HG03442 (cell line): ENCODE measurements at regions not wholly inside any gene's neighbourhood (a gene's known extent, or its start where the extent isn't known, plus 50 kb on each side); places are given as distances from the start of the nearest gene placed in this dataset.

ENCODE experiments used
- ATAC-seq: cut with Tn5 transposase; IDR thresholded peaks from one replicate; pipeline ENCODE4 v1.9.1; 2021; ENCODE audit warnings: mild to moderate bottlenecking, moderate library complexity; ENCODE audit not compliant: unreplicated experiment

- ATAC-seq: no peak
Observed at GRCh38 chr4:66097218-66097617, 426.9 kb upstream of the EPHA5 start.

DNA sequence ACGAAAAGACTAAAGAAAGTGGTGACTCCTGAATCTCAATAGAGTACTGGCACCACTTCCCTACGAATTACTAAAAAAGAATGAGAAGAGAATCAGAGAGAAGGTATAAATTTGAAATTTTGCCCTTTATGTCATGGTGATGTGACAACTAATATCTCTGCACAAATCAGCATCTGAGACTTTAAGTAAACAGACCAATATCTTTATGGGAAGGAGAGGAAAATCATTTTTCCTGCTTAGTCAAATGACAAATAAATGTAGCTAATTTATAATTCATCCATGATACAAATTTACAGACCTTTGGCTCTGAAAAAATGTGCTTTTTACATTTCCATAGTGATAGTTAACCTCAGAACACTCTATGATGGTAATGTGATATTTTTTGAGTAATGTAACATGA, 424.8 kb upstream of the EPHA5 start:
- ATAC-seq: no peak

DNA sequence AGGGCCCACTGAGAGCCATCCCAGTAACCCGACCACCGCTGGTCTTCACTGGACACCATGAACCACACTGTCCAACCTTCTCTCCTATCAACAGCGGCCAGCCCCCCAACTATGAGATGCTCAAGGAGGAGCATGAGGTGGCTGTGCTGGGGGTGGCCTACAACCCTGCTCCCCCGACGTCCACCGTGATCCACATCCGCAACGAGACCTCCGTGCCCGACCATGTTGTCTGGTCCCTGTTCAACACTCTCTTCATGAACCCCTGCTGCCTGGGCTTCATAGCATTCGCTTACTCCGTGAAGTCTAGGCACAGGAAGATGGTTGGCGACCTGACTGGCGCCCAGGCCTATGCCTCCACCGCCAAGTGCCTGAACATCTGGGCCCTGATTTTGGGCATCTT, 423.8 kb upstream of the EPHA5 start:
- ATAC-seq: no peak

GRCh38 chr4:66091786-66092185, 421.5 kb upstream of the EPHA5 start:
- ATAC-seq: no peak

- ATAC-seq: no peak
Observed at GRCh38 chr4:66073961-66074360, 403.7 kb upstream of the EPHA5 start.

DNA sequence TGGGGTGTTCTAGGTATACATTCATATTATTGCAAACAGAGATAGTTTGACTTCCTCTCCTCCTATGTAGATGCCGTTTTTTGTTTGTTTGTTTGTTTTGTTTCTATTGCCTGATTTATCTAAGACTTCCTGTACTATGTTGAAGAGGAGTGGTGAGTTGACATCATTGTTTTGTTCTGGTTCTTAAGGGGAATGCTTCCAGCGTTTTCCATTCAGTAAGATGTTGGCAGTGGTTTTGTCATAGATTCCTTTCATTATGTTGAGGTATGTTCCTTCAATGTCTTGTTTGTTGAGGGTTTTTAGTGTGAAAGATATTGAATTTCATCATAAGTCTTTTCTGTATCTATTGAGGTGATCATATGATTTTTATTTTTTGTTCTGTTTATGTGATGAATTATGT, 401.6 kb upstream of the EPHA5 start:
- ATAC-seq: no peak

- ATAC-seq: no peak
Observed at GRCh38 chr4:66062921-66063320, 392.6 kb upstream of the EPHA5 start.

DNA sequence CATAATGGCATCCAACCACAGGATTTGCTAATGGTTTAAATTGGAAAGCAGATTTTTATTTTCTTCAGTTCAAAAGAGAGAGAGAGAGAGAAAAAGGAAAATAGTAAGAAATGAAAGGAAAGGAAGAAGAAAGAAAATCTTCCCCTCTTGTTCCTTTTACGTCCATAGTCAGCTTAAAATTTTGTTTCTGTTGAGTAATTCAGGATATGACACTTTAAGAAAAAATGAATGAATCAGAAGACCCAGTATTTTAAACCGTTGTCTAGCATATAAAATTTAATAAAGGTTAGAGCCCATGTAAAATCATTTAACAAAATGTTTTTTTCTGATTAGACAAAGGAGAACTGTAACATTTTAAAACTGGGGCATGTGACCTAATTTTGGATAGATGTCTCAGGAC, 391.8 kb upstream of the EPHA5 start:
- no peak for ATAC-seq

DNA sequence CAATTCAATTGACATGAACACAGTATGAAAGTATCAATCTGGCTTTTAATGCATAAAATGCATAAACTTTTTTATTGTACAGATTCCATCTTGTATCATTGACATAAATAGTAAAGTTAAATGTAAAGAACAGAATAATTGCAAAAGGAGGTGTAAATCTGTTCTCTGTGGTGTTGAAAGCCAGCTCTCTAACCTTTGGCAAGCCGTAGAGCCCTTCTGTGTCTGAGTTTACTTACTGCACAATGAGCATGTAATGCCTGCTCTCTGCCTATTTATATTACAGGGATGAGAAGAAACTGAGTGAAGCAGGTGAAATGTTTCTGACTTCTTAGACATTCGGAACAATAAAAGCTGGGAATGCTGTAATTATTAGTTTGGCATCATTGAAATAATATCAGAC, 389.3 kb upstream of the EPHA5 start:
- ATAC-seq: no peak

DNA sequence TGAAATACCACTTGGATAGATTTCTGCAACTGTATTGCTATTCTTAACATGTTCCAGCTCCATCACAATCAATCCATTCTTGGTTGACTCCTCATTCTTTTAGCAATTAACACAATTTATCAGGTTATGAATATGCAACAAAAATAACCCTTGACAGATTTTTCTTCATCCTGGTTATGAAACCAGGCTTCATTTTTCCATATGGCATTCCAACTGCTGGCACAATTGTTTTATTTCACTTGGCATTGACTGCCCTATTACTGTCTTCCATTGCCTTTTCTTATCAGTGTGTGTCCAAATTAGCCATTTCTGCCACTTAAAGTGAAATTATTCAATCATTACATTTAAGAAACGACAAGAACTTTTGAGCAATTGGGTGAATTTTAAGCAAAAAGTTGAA, 388.8 kb upstream of the EPHA5 start:
- ATAC-seq: no peak

- no peak for ATAC-seq
Observed at GRCh38 chr4:66055999-66056398, 385.7 kb upstream of the EPHA5 start.

- no peak for ATAC-seq
Observed at GRCh38 chr4:66052426-66052825, 382.1 kb upstream of the EPHA5 start.

- no peak for ATAC-seq
Observed at GRCh38 chr4:66048861-66049260, 378.6 kb upstream of the EPHA5 start.

DNA sequence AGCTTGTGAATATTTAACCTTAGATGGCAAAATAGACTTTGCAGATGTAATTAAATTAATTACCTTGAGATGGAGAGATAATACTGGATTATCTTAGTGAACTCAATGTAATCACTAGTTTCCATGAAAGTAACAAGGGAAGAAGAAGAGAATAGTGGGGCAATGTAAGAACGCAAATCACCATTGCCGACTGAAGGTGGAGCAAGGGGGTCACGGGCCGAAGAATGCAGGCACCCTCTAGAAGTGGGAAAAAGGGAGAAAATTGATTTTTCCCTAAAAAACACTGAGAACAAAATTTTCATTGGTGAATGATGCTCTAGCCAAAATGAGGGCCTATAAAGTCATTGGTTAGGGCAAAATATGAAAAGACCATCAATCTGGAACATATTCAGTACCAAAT, 375.6 kb upstream of the EPHA5 start:
- no peak for ATAC-seq

DNA sequence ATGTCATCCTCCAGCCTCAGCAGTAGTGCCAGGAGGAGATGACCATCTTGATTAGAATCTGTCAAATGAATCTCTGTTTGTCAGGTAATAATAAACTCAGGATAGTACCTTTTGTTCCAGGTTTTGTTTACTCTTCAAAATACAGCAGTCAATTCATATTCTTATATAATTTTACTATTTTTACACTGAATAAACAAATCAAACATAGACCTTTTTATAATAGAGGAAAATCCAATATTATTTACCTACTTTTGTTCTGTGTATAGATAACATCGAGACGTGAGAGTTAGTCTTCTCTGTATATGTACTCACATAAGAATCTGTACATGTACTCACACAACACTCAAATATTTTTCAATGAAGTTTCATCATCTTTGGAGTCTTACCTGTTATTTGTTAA, 365.4 kb upstream of the EPHA5 start:
- no peak for ATAC-seq

GRCh38 chr4:66034671-66035070, 364.4 kb upstream of the EPHA5 start:
- no peak for ATAC-seq

- no peak for ATAC-seq
Observed at GRCh38 chr4:66034262-66034661, 364.0 kb upstream of the EPHA5 start.

DNA sequence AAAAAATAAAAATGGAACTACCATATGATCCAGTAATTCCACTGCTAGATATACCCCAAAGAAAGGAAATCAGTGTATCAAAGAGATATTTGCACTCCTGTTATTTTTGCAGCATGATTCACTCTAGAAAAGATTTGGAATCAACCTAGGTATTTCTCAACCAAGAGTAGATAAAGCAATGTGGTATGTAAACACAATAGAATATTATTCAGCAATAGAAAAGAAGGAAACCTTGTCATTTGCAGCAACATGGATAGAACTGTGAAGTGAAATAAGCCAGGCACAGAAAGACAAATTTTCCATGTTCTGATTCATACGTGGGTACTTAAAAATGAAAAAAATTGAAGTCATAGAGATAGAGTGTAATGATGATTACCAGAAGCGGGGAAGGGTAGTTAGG, 362.3 kb upstream of the EPHA5 start:
- no peak for ATAC-seq

DNA sequence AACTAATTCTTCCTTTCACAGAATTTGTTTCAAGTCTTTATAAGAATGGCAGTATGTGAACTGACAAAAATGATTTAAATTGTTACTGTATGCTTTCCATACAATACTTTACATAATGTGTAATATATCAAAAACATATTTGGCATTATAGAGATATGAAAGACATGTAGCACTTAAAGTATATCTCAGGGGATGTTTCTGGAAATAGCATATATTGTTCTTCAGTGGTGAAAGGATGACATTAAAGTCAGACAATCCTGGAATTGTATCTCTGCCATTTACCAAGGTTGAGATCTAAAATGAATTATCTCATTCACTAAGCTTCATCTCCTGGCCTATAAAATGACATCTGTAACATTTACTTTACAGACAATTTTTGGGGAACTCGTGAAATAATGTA, 358.4 kb upstream of the EPHA5 start:
- ATAC-seq: no peak

DNA sequence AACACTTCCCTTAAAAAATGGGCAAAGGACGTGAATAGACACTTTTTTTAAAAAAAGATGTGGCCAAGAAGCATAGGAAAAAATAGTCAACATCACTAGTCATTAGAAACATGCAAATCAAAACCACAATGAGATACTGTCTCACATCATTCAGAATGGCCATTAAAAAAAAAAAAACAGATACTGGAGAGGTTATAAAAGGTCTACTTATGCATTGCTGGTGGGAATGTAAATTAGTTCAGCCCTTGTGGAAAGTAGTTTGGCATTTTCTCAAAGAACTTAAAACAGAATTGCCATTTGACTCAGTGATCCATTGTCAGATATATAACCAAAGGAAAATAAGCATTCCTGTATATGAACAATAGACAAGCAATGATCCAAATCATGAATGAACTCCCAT, 352.8 kb upstream of the EPHA5 start:
- ATAC-seq: no peak

DNA sequence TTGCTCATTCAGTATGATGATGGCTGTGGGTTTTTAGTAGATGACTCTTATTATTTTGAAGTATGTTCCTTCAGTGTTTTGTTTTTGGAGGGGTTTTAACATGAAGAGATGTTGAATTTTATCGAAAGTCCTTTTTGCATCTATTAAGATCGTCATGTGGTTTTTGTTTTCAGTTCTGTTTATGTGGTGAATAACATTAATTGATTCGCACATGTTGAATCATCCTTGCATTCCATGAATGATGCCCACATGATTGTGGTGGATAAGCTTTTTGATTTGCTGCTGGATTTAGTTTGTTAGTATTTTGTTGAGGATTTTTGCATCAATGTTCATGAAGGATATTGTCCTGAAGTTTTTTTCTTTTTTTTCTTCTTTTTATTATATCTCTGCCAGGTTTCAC, 347.4 kb upstream of the EPHA5 start:
- ATAC-seq: no peak

GRCh38 chr4:66016240-66016639, 346.0 kb upstream of the EPHA5 start:
- ATAC-seq: no peak

- ATAC-seq: no peak
Observed at GRCh38 chr4:66014146-66014765, 344.0 kb upstream of the EPHA5 start.
